Mesenchymal stem cell (in vitro differentiated cells and primary cell): ENCODE measurements at regions not wholly inside any gene's neighbourhood (a gene's known extent, or its start where the extent isn't known, plus 50 kb on each side); places are given as distances from the start of the nearest gene placed in this dataset.

ENCODE experiments used
- DNase-seq: peaks from one replicate; pipeline ENCODE4 v3.0.0-alpha.2; 2013
- H2AFZ ChIP-seq: one replicate; pipeline ENCODE4 v1.6.1; 2013; ENCODE audit warnings: low read depth, mild to moderate bottlenecking, control low read depth, inconsistent platforms, low read length, moderate library complexity
- H2AK5ac ChIP-seq: 2 replicates; pipeline ENCODE4 v1.6.1; 2013; ENCODE audit warnings: low read length, moderate library complexity, mild to moderate bottlenecking, inconsistent platforms; ENCODE audit not compliant: severe bottlenecking
- H2BK120ac ChIP-seq: one replicate; pipeline ENCODE4 v1.6.1; 2013; ENCODE audit warnings: low read depth, mild to moderate bottlenecking, inconsistent platforms, low read length, moderate library complexity
- H2BK12ac ChIP-seq, 2 experiments: one replicate each; pipeline ENCODE4 v1.6.1; 2013; ENCODE audit warnings: inconsistent platforms in 2 of 2, low read length in 2 of 2, mild to moderate bottlenecking in 2 of 2, moderate library complexity in 2 of 2, control low read depth in 1 of 2
- H2BK15ac ChIP-seq: one replicate; pipeline ENCODE4 v1.6.1; 2013; ENCODE audit warnings: mild to moderate bottlenecking, low read depth, inconsistent platforms; ENCODE audit not compliant: poor library complexity, severe bottlenecking
- H2BK5ac ChIP-seq: 2 replicates; pipeline ENCODE4 v1.6.1; 2013; ENCODE audit warnings: low read depth, mild to moderate bottlenecking, low read length, control low read depth, inconsistent platforms; ENCODE audit not compliant: poor library complexity, severe bottlenecking
- H3K14ac ChIP-seq, 2 experiments: one replicate each; pipeline ENCODE4 v1.6.1; 2013; ENCODE audit warnings: inconsistent platforms in 2 of 2, low read length in 2 of 2, control low read depth in 1 of 2, mild to moderate bottlenecking in 1 of 2, moderate library complexity in 1 of 2
- H3K18ac ChIP-seq, 2 experiments: one replicate each; pipeline ENCODE4 v1.6.1; 2013; ENCODE audit warnings: inconsistent platforms in 2 of 2, low read length in 2 of 2, control low read depth in 1 of 2, low read depth in 1 of 2, mild to moderate bottlenecking in 1 of 2
- H3K23ac ChIP-seq, 2 experiments: one replicate each; pipeline ENCODE4 v1.6.1; 2013; ENCODE audit warnings: inconsistent platforms in 2 of 2, low read length in 2 of 2, mild to moderate bottlenecking in 2 of 2, moderate library complexity in 2 of 2, control low read depth in 1 of 2
- H3K27ac ChIP-seq: 2 replicates; pipeline ENCODE4 v1.5.1; 2013; ENCODE audit warnings: mild to moderate bottlenecking, moderate library complexity, low read length, control low read depth, inconsistent platforms; ENCODE audit not compliant: poor library complexity, severe bottlenecking
- H3K27me3 ChIP-seq, 2 experiments: 2 replicates each; pipeline versions ENCODE4 v1.6.1 to v1.7.0; 2013; ENCODE audit warnings: low read length in 2 of 2, mild to moderate bottlenecking in 2 of 2, moderate library complexity in 2 of 2, control low read depth in 1 of 2, inconsistent platforms in 1 of 2; ENCODE audit not compliant: control insufficient read depth in 1 of 2, insufficient read depth in 1 of 2
- H3K36me3 ChIP-seq, 2 experiments: 2 replicates each; pipeline versions ENCODE4 v1.6.1 to v1.7.0; 2013; ENCODE audit warnings: low read length in 2 of 2, control low read depth in 1 of 2, inconsistent platforms in 1 of 2, low read depth in 1 of 2, mild to moderate bottlenecking in 1 of 2; ENCODE audit not compliant: insufficient read depth in 2 of 2, control insufficient read depth in 1 of 2
- H3K4ac ChIP-seq, 2 experiments: one replicate each; pipeline ENCODE4 v1.6.1; 2013; ENCODE audit warnings: inconsistent platforms in 2 of 2, low read length in 2 of 2, mild to moderate bottlenecking in 2 of 2, moderate library complexity in 2 of 2, control low read depth in 1 of 2, low read depth in 1 of 2
- H3K4me1 ChIP-seq: 2 replicates; pipeline ENCODE4 v1.6.1; 2013; ENCODE audit warnings: low read depth, low read length, control low read depth; ENCODE audit not compliant: control insufficient read depth, insufficient read depth
- H3K4me2 ChIP-seq: 2 replicates; pipeline ENCODE4 v1.6.1; 2013; ENCODE audit warnings: low read length, mild to moderate bottlenecking, inconsistent platforms; ENCODE audit not compliant: poor library complexity, severe bottlenecking
- H3K4me3 ChIP-seq, 2 experiments: 2 replicates each; pipeline versions ENCODE4 v1.5.1 to v1.7.0; 2013; ENCODE audit warnings: low read length in 2 of 2, mild to moderate bottlenecking in 2 of 2, control low read depth in 1 of 2, low read depth in 1 of 2; ENCODE audit not compliant: insufficient read depth in 1 of 2
- H3K79me1 ChIP-seq: replicated peaks from 2 replicates; pipeline ENCODE4 v1.6.1; 2013; ENCODE audit warnings: mild to moderate bottlenecking, control low read depth, low read length, inconsistent platforms; ENCODE audit not compliant: poor library complexity, severe bottlenecking
- H3K9ac ChIP-seq: 2 replicates; pipeline ENCODE4 v1.7.0; 2013; ENCODE audit warnings: mild to moderate bottlenecking, low read length, moderate library complexity
- H3K9me3 ChIP-seq: 2 replicates; pipeline ENCODE4 v1.7.0; 2013; ENCODE audit warnings: mild to moderate bottlenecking, low read length; ENCODE audit not compliant: control insufficient read depth
- H4K8ac ChIP-seq: one replicate; pipeline ENCODE4 v1.6.1; 2013; ENCODE audit warnings: inconsistent platforms, mild to moderate bottlenecking, low read length, moderate library complexity
- H4K91ac ChIP-seq: one replicate; pipeline ENCODE4 v1.6.1; 2013; ENCODE audit warnings: mild to moderate bottlenecking, low read length, inconsistent platforms
- WGBS: methylation state at CpG from one replicate; pipeline ENCODE4 v1.1.7; 2013; ENCODE audit warnings: mixed read lengths; 5-methylcytosine and 5-hydroxymethylcytosine counted together

- WGBS: no CpG with 5 or more reads among the region's 2 CpGs
Measured at GRCh38 chr2:183348492-183348891, 224.2 kb downstream of the NUP35 start.

GRCh38 chr2:183349091-183349490, 224.8 kb downstream of the NUP35 start:
- no peak overlapping the region for H4K91ac ChIP-seq
- no peaks in the 10 kb centered on the region for H3K4me1 ChIP-seq
- no peak overlapping the region for H4K8ac ChIP-seq
- no peak overlapping the region for H3K9ac ChIP-seq
- no peak for DNase-seq
- no peak overlapping the region for H3K27ac ChIP-seq
- no peak overlapping the region for H2BK15ac ChIP-seq
- no peaks in the 10 kb centered on the region for H3K9me3 ChIP-seq
- no peak overlapping the region for H3K14ac ChIP-seq
- no peak overlapping the region for H3K23ac ChIP-seq
- no peak overlapping the region for H3K4me2 ChIP-seq
- no peak overlapping the region for H3K4ac ChIP-seq
- H3K27me3 ChIP-seq: no peaks in the 10 kb centered on the region
- no peaks in the 10 kb centered on the region for H3K79me1 ChIP-seq
- no peak overlapping the region for H2BK120ac ChIP-seq
- no peak overlapping the region for H3K18ac ChIP-seq
- no peaks in the 10 kb centered on the region for H3K36me3 ChIP-seq
- H2BK5ac ChIP-seq: no peak overlapping the region
- H2BK12ac ChIP-seq: no peak overlapping the region
- H2AFZ ChIP-seq: no peak overlapping the region
- WGBS: 96% methylated on average over 6 of the region's 7 CpGs
- H2AK5ac ChIP-seq: no peak overlapping the region
- no peak overlapping the region for H3K4me3 ChIP-seq

More at GRCh38 chr2:183348492-183348891, 224.2 kb downstream of the NUP35 start:
- Histone ChIP-seq H3K4me2 (no peak overlapping the region), H2BK12ac (no peak overlapping the region), H2BK5ac (no peak overlapping the region), H3K27ac (no peak overlapping the region), H3K14ac (no peak overlapping the region), H2AK5ac (no peak overlapping the region), H4K8ac (no peak overlapping the region), H2AFZ (no peak overlapping the region), H3K27me3 (no peaks in the 10 kb centered on the region), H3K18ac (no peak overlapping the region), H3K9ac (no peak overlapping the region), H3K4me1 (no peaks in the 10 kb centered on the region), H3K4me3 (no peak overlapping the region), H3K36me3 (no peaks in the 10 kb centered on the region), H4K91ac (no peak overlapping the region), H3K79me1 (no peaks in the 10 kb centered on the region), H2BK15ac (no peak overlapping the region), H3K23ac (no peak overlapping the region), H2BK120ac (no peak overlapping the region), H3K9me3 (no peaks in the 10 kb centered on the region), H3K4ac (no peak overlapping the region)
- DNase-seq: no peak

- Histone ChIP-seq H2BK5ac (no peak overlapping the region), H4K91ac (no peak overlapping the region), H2AK5ac (no peak overlapping the region), H3K14ac (no peak overlapping the region), H3K4me1 (no peaks in the 10 kb centered on the region), H3K4me2 (no peak overlapping the region), H4K8ac (no peak overlapping the region), H3K23ac (no peak overlapping the region), H3K9me3 (no peaks in the 10 kb centered on the region), H2BK12ac (no peak overlapping the region), H3K36me3 (no peaks in the 10 kb centered on the region), H2BK15ac (no peak overlapping the region), H2AFZ (no peak overlapping the region), H3K27me3 (no peaks in the 10 kb centered on the region), H3K4ac (no peak overlapping the region), H2BK120ac (no peak overlapping the region), H3K9ac (no peak overlapping the region), H3K18ac (no peak overlapping the region), H3K79me1 (no peaks in the 10 kb centered on the region), H3K4me3 (no peak overlapping the region), H3K27ac (no peak overlapping the region)
- 100% methylated on average over 1 of the region's 2 CpGs for WGBS
- DNase-seq: no peak
Measured at GRCh38 chr2:183359867-183360266, 235.6 kb downstream of the NUP35 start.

- Histone ChIP-seq H3K4me2 (no peak overlapping the region), H4K8ac (no peak overlapping the region), H3K36me3 (no peaks in the 10 kb centered on the region), H2AFZ (no peak overlapping the region), H4K91ac (no peak overlapping the region), H2BK120ac (no peak overlapping the region), H3K4me3 (no peak overlapping the region), H3K4ac (no peak overlapping the region), H3K27me3 (no peaks in the 10 kb centered on the region), H3K4me1 (no peaks in the 10 kb centered on the region), H2BK15ac (no peak overlapping the region), H2BK12ac (no peak overlapping the region), H3K18ac (no peak overlapping the region), H3K14ac (no peak overlapping the region), H3K23ac (no peak overlapping the region), H3K9me3 (no peaks in the 10 kb centered on the region), H3K9ac (no peak overlapping the region), H2BK5ac (no peak overlapping the region), H2AK5ac (no peak overlapping the region), H3K79me1 (no peaks in the 10 kb centered on the region), H3K27ac (no peak overlapping the region)
- peak; percentile 29 for DNase-seq
Measured at GRCh38 chr2:183371545-183371944, 247.3 kb downstream of the NUP35 start.
